ENCODE measurements at regions not wholly inside any gene's neighbourhood (a gene's known extent, or its start where the extent isn't known, plus 50 kb on each side); places are given as distances from the start of the nearest gene placed in this dataset.

GRCh38 chr7:153047079-153047959 is 287.8 kb downstream of the ACTR3B start:
- intact Hi-C loops (cut with DNase I): no loop called here
- H3K9me3 ChIP-seq: no peaks in the 10 kb centered on the region
- no peak overlapping the region for H3K4me3 ChIP-seq
- TF ChIP-seq CTCF (IDR thresholded peaks at IDR 0.05): no peak
- no peaks in the 10 kb centered on the region for H3K4me1 ChIP-seq
- H3K36me3 ChIP-seq: no peaks in the 10 kb centered on the region
- H3K27ac ChIP-seq: no peak overlapping the region
- no peak for DNase-seq (ENCODE audit: low spot score in 2 of 2)
- no peaks in the 10 kb centered on the region for H3K27me3 ChIP-seq

DNA sequence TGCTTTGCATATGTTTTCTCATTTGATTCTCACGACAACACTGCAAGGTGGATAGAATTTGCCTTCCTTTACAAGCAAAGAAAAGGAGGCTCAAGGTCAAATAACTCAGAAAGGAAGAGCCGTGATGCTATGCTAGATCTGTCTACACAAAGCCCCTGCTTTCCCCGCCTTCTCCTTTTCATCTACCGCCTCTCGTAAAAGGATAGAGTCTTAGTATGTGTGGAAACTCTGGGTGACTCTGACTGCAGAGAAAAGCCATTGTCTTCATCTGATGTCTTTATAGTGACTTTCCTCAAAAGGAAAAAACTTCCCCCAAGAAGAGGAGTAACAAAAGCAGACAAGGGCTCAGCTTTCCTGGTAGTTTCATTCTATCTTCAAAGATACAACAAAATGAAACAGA is 292.7 kb downstream of the ACTR3B start:
- no peaks in the 10 kb centered on the region for H3K4me1 ChIP-seq
- no peaks in the 10 kb centered on the region for H3K36me3 ChIP-seq
- no peaks in the 10 kb centered on the region for H3K9me3 ChIP-seq
- no peak for TF ChIP-seq CTCF (IDR thresholded peaks at IDR 0.05)
- H3K27me3 ChIP-seq: no peaks in the 10 kb centered on the region
- no peak for DNase-seq (ENCODE audit: low spot score in 2 of 2)
- H3K27ac ChIP-seq: no peak overlapping the region
- no peak overlapping the region for H3K4me3 ChIP-seq
- intact Hi-C loops (cut with DNase I): no loop called here

DNA sequence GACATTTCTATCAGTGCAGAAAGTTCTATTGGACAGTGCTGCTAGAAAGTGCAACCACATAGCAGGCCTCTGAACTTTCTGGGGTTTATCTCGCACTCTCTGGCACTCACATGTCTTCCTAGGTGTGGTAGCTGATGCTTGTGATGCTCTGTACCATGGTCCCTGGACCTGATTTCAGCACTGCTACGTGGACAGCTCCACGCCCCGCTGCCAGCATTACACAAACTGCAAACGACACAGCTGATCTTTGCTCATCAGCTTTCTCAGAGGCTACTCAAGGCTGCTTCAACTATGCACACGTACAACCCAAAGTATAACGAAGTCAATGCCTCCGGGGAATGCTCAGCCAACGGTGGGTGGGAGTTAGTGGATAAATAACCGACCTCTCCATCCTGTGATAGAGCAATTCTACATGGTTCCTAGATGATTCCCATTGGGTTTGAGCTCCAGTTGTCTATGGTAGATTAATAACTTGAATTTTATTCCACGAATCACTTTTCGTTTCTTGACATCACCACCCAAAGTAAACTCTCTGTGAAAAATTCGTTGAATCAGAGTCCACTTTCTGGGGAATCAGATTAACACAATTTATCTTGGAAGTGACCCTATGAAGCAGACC is 302.5 kb downstream of the ACTR3B start:
- no peak overlapping the region for H3K27ac ChIP-seq
- no peaks in the 10 kb centered on the region for H3K9me3 ChIP-seq
- no peak for DNase-seq (ENCODE audit: low spot score in 2 of 2)
- H3K36me3 ChIP-seq: no peaks in the 10 kb centered on the region
- no peaks in the 10 kb centered on the region for H3K27me3 ChIP-seq
- no peak overlapping the region for H3K4me3 ChIP-seq
- TF ChIP-seq CTCF (IDR thresholded peaks at IDR 0.05): no peak
- no peaks in the 10 kb centered on the region for H3K4me1 ChIP-seq
- intact Hi-C loops (cut with DNase I): no loop called here

DNA sequence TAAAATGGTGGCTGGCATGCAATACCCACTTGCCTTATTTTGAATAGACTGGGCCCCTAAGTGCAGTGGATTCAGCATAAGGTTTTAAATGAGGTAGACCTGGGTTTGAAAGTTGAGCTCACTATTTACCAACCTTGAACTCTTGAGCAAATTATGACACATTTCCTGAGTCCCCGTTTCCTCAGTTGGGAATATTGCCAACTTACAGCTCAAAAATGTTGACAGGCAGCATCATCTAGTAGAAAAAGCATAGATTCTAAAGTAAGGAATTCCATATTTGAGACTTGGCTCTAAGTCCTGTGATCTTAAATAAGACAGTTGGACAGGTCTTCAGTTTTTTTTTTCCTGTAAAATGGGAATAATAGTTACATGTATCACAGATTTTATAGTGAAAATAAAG is 305.5 kb downstream of the ACTR3B start:
- Histone ChIP-seq H3K4me1 (no peaks in the 10 kb centered on the region), H3K9me3 (no peaks in the 10 kb centered on the region), H3K27me3 (no peaks in the 10 kb centered on the region), H3K27ac (no peak overlapping the region), H3K4me3 (no peak overlapping the region), H3K36me3 (no peaks in the 10 kb centered on the region)
- intact Hi-C loops (cut with DNase I): no loop called here
- no peak for DNase-seq (ENCODE audit: low spot score in 2 of 2)
- no peak for TF ChIP-seq CTCF (IDR thresholded peaks at IDR 0.05)

- Histone ChIP-seq H3K9me3 (no peaks in the 10 kb centered on the region), H3K4me3 (no peak overlapping the region), H3K4me1 (no peaks in the 10 kb centered on the region), H3K27me3 (no peaks in the 10 kb centered on the region), H3K36me3 (no peaks in the 10 kb centered on the region), H3K27ac (no peak overlapping the region)
- intact Hi-C loops (cut with DNase I): no loop called here
- no peak for DNase-seq (ENCODE audit: low spot score in 2 of 2)
- no peak for TF ChIP-seq CTCF (IDR thresholded peaks at IDR 0.05)
Observed at GRCh38 chr7:153066711-153067110, 307.2 kb downstream of the ACTR3B start.
